Fibroblast of villous mesenchyme (primary cell): ENCODE measurements at regions not wholly inside any gene's neighbourhood (a gene's known extent, or its start where the extent isn't known, plus 50 kb on each side); places are given as distances from the start of the nearest gene placed in this dataset.

Experiments used
- DNase-seq: peaks from one replicate; pipeline ENCODE4 v3.0.0-alpha.2; 2010; ENCODE audit warnings: low read depth
- H3K4me3 ChIP-seq: 2 replicates; pipeline ENCODE4 v1.5.1; 2011; ENCODE audit warnings: low read depth, mild to moderate bottlenecking, low read length
- CTCF ChIP-seq: IDR thresholded peaks from 2 replicates; pipeline ENCODE4 v1.5.1; 2012; ENCODE audit warnings: low read depth, mild to moderate bottlenecking, low read length; ENCODE audit not compliant: insufficient read depth

DNA sequence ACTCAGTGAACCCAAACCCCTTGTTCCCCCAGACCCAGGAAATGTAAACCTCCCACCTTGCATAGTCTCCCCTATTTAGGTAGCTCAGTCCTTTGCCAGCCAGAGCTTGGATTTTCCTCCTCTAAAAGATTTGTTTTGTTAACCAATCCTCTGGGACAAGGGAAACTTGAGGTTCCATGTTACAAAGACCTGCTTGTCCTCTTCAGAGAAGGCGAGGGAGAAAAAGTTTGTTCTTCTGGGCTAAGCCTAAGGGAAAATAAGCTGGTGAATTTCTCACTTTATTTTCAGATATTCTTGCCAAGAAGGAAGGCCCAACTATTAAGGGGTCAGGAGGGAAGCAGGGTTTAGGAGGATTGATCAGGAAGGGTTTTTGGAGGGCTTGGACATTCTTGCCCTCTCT is 136.1 kb upstream of the PROK2 start:
- TF ChIP-seq CTCF, result no peak

GRCh38 chr3:71919572-71919971 is 134.6 kb upstream of the PROK2 start:
- no peak for TF ChIP-seq CTCF
- H3K4me3 ChIP-seq, result no peak overlapping the region
- no peak for DNase-seq

More for the DNA sequence above, 136.1 kb upstream of the PROK2 start:
- no peak for DNase-seq
- H3K4me3 ChIP-seq, result no peak overlapping the region

GRCh38 chr3:71917545-71917944 is 132.6 kb upstream of the PROK2 start:
- no peak for DNase-seq
- no peak overlapping the region for H3K4me3 ChIP-seq
- no peak for TF ChIP-seq CTCF

DNA sequence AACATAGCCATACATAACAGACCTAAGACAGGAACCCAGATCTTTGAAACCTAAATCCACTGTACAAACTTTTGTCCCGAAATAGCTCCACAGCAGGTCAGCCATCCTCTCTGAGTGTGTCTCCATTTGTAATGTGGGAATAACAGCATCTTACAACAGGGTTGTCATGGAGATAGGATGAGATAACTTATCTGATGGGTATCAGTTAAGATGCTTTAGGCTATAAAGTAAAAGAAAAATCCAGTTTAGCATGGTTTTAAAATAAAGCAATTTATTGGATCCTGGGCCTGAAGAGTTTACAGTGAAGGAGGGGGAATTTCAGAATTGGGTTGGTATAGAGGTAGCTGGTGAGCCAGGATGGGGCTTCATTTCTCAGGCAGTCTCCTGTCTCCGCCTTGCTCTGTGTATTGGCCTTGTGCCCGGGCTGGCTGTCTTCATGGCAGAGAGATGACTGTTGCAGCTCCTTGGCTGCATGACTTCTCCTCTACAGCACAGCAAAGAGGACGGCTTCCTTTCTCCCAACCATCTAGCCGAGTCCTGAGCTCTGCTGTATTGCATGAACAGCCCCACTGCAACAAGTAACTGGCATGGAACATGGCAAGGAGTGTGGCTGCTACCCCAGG is 131.9 kb upstream of the PROK2 start:
- DNase-seq, result no peak
- H3K4me3 ChIP-seq, result no peak overlapping the region
- no peak for TF ChIP-seq CTCF

- TF ChIP-seq CTCF, result no peak
- no peak overlapping the region for H3K4me3 ChIP-seq
Measured at GRCh38 chr3:71912839-71913495, 128.0 kb upstream of the PROK2 start.

DNA sequence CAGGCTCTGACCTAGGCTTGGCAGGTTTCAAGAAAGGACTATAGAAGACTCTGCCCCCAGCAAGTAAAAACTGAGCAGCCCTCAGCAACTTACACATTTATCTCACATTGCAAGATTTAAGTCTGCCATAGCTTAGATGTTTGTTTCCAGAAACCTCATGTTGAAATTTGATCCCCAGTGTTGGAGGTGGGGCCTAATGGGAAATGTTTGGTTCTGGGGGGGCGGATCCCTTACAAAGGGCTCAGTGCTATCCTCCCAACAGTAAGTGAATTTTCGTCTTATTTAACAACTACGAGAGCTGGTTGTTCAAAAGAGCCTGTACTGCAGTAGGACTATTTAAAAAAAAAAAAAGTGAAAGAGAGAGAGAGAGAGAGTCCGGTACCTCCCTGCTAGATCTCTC is 125.2 kb upstream of the PROK2 start:
- no peak overlapping the region for H3K4me3 ChIP-seq
- no peak for TF ChIP-seq CTCF
- DNase-seq, result peak; percentile 14

More at GRCh38 chr3:71912839-71913495, 128.0 kb upstream of the PROK2 start:
- no peak for DNase-seq
